ENCODE measurements at regions not wholly inside any gene's neighbourhood (a gene's known extent, or its start where the extent isn't known, plus 50 kb on each side); places are given as distances from the start of the nearest gene placed in this dataset.

GRCh38 chr9:126157826-126158587 is 168.6 kb upstream of the MVB12B start:
- no peak for TF ChIP-seq SIN3A (IDR thresholded peaks at IDR 0.05; ENCODE audit: borderline replicate concordance, insufficient read depth, low read length)

GRCh38 chr9:126158588-126159429 is 167.8 kb upstream of the MVB12B start:
- TF ChIP-seq POLR2AphosphoS5 (IDR thresholded peaks at IDR 0.05; ENCODE audit: low read depth, low read length) (no peak), FOXP2 (optimal IDR thresholded peaks at IDR 0.05; ENCODE audit: borderline replicate concordance, extremely low read depth, extremely low read length, insufficient read depth) (no peak), SIN3A (IDR thresholded peaks at IDR 0.05; ENCODE audit: borderline replicate concordance, insufficient read depth, low read length) (no peak), REST (IDR thresholded peaks at IDR 0.05; ENCODE audit: insufficient read depth in 1 of 2, low read depth in 2 of 2, low read length in 2 of 2) (no peak), TAF1 (IDR thresholded peaks at IDR 0.05; ENCODE audit: borderline replicate concordance, insufficient read depth, low read length) (no peak)

- no peak for TF ChIP-seq TAF1 (IDR thresholded peaks at IDR 0.05; ENCODE audit: borderline replicate concordance, insufficient read depth, low read length)
- no peak for TF ChIP-seq FOXP2 (optimal IDR thresholded peaks at IDR 0.05; ENCODE audit: borderline replicate concordance, extremely low read depth, extremely low read length, insufficient read depth)
- TF ChIP-seq REST (IDR thresholded peaks at IDR 0.05; ENCODE audit: insufficient read depth in 1 of 2, low read depth in 2 of 2, low read length in 2 of 2): no peak
- no peak for TF ChIP-seq SIN3A (IDR thresholded peaks at IDR 0.05; ENCODE audit: borderline replicate concordance, insufficient read depth, low read length)
- TF ChIP-seq POLR2AphosphoS5 (IDR thresholded peaks at IDR 0.05; ENCODE audit: low read depth, low read length): no peak
Measured at GRCh38 chr9:126159430-126160060, 167.1 kb upstream of the MVB12B start.

GRCh38 chr9:126160067-126160853 is 166.4 kb upstream of the MVB12B start:
- no peak for TF ChIP-seq SIN3A (IDR thresholded peaks at IDR 0.05; ENCODE audit: borderline replicate concordance, insufficient read depth, low read length)
- TF ChIP-seq POLR2AphosphoS5 (IDR thresholded peaks at IDR 0.05; ENCODE audit: low read depth, low read length): no peak

- TF ChIP-seq POLR2AphosphoS5 (IDR thresholded peaks at IDR 0.05; ENCODE audit: low read depth, low read length) (no peak), FOXP2 (optimal IDR thresholded peaks at IDR 0.05; ENCODE audit: borderline replicate concordance, extremely low read depth, extremely low read length, insufficient read depth) (no peak), SIN3A (IDR thresholded peaks at IDR 0.05; ENCODE audit: borderline replicate concordance, insufficient read depth, low read length) (no peak), TAF1 (IDR thresholded peaks at IDR 0.05; ENCODE audit: borderline replicate concordance, insufficient read depth, low read length) (no peak), REST (IDR thresholded peaks at IDR 0.05; ENCODE audit: insufficient read depth in 1 of 2, low read depth in 2 of 2, low read length in 2 of 2) (no peak)
Measured at GRCh38 chr9:126160854-126161329, 165.7 kb upstream of the MVB12B start.

Data from PFSK-1 (cell line).